HEK293 (cell line): ENCODE measurements at regions not wholly inside any gene's neighbourhood (a gene's known extent, or its start where the extent isn't known, plus 50 kb on each side); places are given as distances from the start of the nearest gene placed in this dataset.

ENCODE experiments used
- EGR2 ChIP-seq: fragments of 450-650 bp; formaldehyde crosslinking; IDR thresholded peaks from 2 replicates; pipeline ENCODE4 v1.5.1; 2016; ENCODE audit warnings: low read depth, missing biosample characterization, missing genetic modification characterization
- FEZF1 ChIP-seq: fragments of 450-650 bp; formaldehyde crosslinking; IDR thresholded peaks from 2 replicates; pipeline ENCODE4 v1.5.1; 2016; ENCODE audit warnings: missing biosample characterization, missing genetic modification characterization
- GLIS1 ChIP-seq: fragments of 450-650 bp; formaldehyde crosslinking; IDR thresholded peaks from 2 replicates; pipeline ENCODE4 v1.5.1; 2016; ENCODE audit warnings: missing biosample characterization, missing genetic modification characterization
- KLF10 ChIP-seq: fragments of 450-650 bp; IDR thresholded peaks from 2 replicates; pipeline ENCODE4 v1.5.1; 2018; ENCODE audit warnings: missing biosample characterization, mild to moderate bottlenecking, missing genetic modification characterization
- KLF16 ChIP-seq: fragments of 450-650 bp; formaldehyde crosslinking; IDR thresholded peaks from 2 replicates; pipeline ENCODE4 v1.5.1; 2017; ENCODE audit warnings: missing biosample characterization, missing genetic modification characterization
- KLF7 ChIP-seq: fragments of 450-650 bp; formaldehyde crosslinking; IDR thresholded peaks from 2 replicates; pipeline ENCODE4 v1.5.1; 2016; ENCODE audit warnings: missing biosample characterization, missing genetic modification characterization, borderline replicate concordance
- MEIS1 ChIP-seq: sonication (generic); formaldehyde crosslinking; IDR thresholded peaks from 2 replicates; pipeline ENCODE4 v1.8.1; 2022; ENCODE audit warnings: missing genetic modification reagents, mild to moderate bottlenecking, borderline replicate concordance
- SP2 ChIP-seq: fragments of 450-650 bp; formaldehyde crosslinking; IDR thresholded peaks from 2 replicates; pipeline ENCODE4 v1.5.1; 2016; ENCODE audit warnings: missing biosample characterization, missing genetic modification characterization
- SP3 ChIP-seq: fragments of 450-650 bp; formaldehyde crosslinking; IDR thresholded peaks from 2 replicates; pipeline ENCODE4 v1.5.1; 2016; ENCODE audit warnings: missing biosample characterization, missing genetic modification characterization
- SP7 ChIP-seq: fragments of 450-650 bp; formaldehyde crosslinking; IDR thresholded peaks from 2 replicates; pipeline ENCODE4 v1.5.1; 2016; ENCODE audit warnings: missing biosample characterization, missing genetic modification characterization
- YY1 ChIP-seq: fragments of 450-650 bp; formaldehyde crosslinking; IDR thresholded peaks from 2 replicates; pipeline ENCODE4 v1.5.1; 2018; ENCODE audit warnings: missing biosample characterization, missing genetic modification characterization
- ZBTB8A ChIP-seq: fragments of 450-650 bp; formaldehyde crosslinking; IDR thresholded peaks from 2 replicates; pipeline ENCODE4 v1.5.1; 2016; ENCODE audit warnings: missing biosample characterization, missing genetic modification characterization
- ZEB2 ChIP-seq: fragments of 450-650 bp; formaldehyde crosslinking; IDR thresholded peaks from 2 replicates; pipeline ENCODE4 v1.5.1; 2016; ENCODE audit warnings: missing biosample characterization, missing genetic modification characterization
- ZIC2 ChIP-seq: fragments of 450-650 bp; formaldehyde crosslinking; IDR thresholded peaks from 2 replicates; pipeline ENCODE4 v1.5.1; 2016; ENCODE audit warnings: missing biosample characterization, missing genetic modification characterization
- ZNF266 ChIP-seq: fragments of 450-650 bp; formaldehyde crosslinking; IDR thresholded peaks from 2 replicates; pipeline ENCODE4 v1.5.1; 2016; ENCODE audit warnings: missing biosample characterization, missing genetic modification characterization, low read depth
- ZNF335 ChIP-seq: fragments of 450-650 bp; formaldehyde crosslinking; conservative IDR thresholded peaks from 2 replicates; pipeline ENCODE4 v1.5.1; 2016; ENCODE audit warnings: missing biosample characterization, missing genetic modification characterization
- ZNF341 ChIP-seq: fragments of 450-650 bp; formaldehyde crosslinking; IDR thresholded peaks from 2 replicates; pipeline ENCODE4; 2016; ENCODE audit warnings: low read depth, missing biosample characterization, missing genetic modification characterization
- ZNF394 ChIP-seq: fragments of 450-650 bp; formaldehyde crosslinking; IDR thresholded peaks from 2 replicates; pipeline ENCODE4 v1.5.1; 2016; ENCODE audit warnings: missing biosample characterization, missing genetic modification characterization, mild to moderate bottlenecking, moderate library complexity, borderline replicate concordance
- ZNF571 ChIP-seq: fragments of 450-650 bp; formaldehyde crosslinking; IDR thresholded peaks from 2 replicates; pipeline ENCODE4 v1.5.0; 2017; ENCODE audit warnings: missing biosample characterization, missing genetic modification characterization
- ZNF600 ChIP-seq: fragments of 450-650 bp; formaldehyde crosslinking; IDR thresholded peaks from 2 replicates; pipeline ENCODE4 v1.5.1; 2016; ENCODE audit warnings: missing biosample characterization, missing genetic modification characterization
- ZNF623 ChIP-seq: fragments of 450-650 bp; formaldehyde crosslinking; IDR thresholded peaks from 2 replicates; pipeline ENCODE4 v1.5.1; 2016; ENCODE audit warnings: missing biosample characterization, missing genetic modification characterization
- ZNF658 ChIP-seq: fragments of 450-650 bp; formaldehyde crosslinking; IDR thresholded peaks from 2 replicates; pipeline ENCODE4; 2016; ENCODE audit warnings: missing biosample characterization, missing genetic modification characterization
- ZNF747 ChIP-seq: fragments of 450-650 bp; formaldehyde crosslinking; IDR thresholded peaks from 2 replicates; pipeline ENCODE4 v1.5.1; 2016; ENCODE audit warnings: missing biosample characterization, missing genetic modification characterization
- ZNF76 ChIP-seq: fragments of 450-650 bp; formaldehyde crosslinking; IDR thresholded peaks from 2 replicates; pipeline ENCODE4; 2016; ENCODE audit warnings: low read depth, missing biosample characterization, missing genetic modification characterization, borderline replicate concordance
- ZSCAN30 ChIP-seq: fragments of 450-650 bp; IDR thresholded peaks from 2 replicates; pipeline ENCODE4 v1.5.1; 2018; ENCODE audit warnings: missing biosample characterization, mild to moderate bottlenecking, missing genetic modification characterization, moderate library complexity
- TF ChIP-seq, protein P1 (sequence below): fragments of 450-650 bp; formaldehyde crosslinking; IDR thresholded peaks from 2 replicates; pipeline ENCODE4 v1.5.1; 2017; ENCODE audit warnings: missing biosample characterization, mild to moderate bottlenecking, missing genetic modification characterization, moderate library complexity
- TF ChIP-seq, protein P2 (sequence below): fragments of 450-650 bp; formaldehyde crosslinking; conservative IDR thresholded peaks from 2 replicates; pipeline ENCODE4 v1.5.1; 2016; ENCODE audit warnings: low read depth, missing biosample characterization, missing genetic modification characterization
- TF ChIP-seq, protein P3 (sequence below): fragments of 450-650 bp; IDR thresholded peaks from 2 replicates; pipeline ENCODE4 v1.5.1; 2018; ENCODE audit warnings: missing biosample characterization, mild to moderate bottlenecking, missing genetic modification characterization
- TF ChIP-seq, protein P4 (sequence below): fragments of 450-650 bp; formaldehyde crosslinking; IDR thresholded peaks from 2 replicates; pipeline ENCODE4 v1.5.1; 2016; ENCODE audit warnings: missing biosample characterization, missing genetic modification characterization, borderline replicate concordance

DNA sequence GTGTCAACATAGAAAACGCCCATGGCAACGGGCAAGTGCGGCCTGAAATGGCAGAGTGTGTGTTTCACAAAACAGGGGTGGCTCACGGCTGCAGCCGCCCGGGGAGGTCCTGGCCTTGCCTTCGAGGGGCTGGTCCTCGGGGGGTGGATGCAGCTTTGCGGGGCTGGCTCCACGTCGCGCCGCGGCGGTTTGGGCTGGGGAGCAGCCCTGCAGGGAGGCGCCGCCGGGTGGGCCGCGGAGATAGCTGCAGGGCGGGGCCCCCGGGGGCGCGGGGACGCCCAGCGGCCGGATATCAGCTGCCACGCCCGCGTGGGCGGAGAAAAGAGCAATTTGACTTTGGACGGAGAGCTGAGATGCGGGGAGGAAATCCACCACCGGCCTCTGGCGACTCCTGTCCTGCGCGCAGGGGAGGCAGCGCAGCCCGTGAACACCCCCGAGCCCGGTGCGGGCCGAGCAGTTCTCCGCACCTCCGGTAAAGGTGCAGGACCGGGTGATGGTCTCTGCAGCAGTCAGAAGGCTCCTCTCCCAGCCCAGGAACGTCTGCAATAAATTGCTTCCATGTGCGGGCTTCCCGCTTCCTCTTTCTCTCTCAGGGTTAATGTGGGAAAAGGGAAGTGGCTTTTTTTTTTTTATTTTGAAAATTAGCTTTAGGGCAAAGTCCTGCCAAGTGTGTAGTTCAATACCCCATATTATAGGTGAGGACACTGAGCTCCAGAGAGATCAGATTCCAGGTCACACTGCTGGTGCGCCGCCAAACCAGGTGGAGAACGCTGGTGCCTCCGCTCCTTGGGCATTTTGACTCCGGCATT lies 110.5 kb downstream of the ARF6 start (continued):
- TF ChIP-seq KLF16 (tag by site-specific recombination) (no peak), EGR2 (tag by site-specific recombination) (peak; percentile 54), ZEB2 (tag by site-specific recombination) (no peak), ZNF600 (tag by site-specific recombination) (peak; percentile 80; the same call in 1 of the 2 replicates), YY1 (tag by site-specific recombination) (no peak), ZNF658 (tag by site-specific recombination) (no peak), ZNF394 (tag by site-specific recombination) (no peak), ZNF747 (tag by site-specific recombination) (no peak), GLIS1 (tag by site-specific recombination) (peak; percentile 87), ZNF571 (tag by site-specific recombination) (no peak), ZNF623 (no peak), ZBTB8A (tag by site-specific recombination) (peak; percentile 63), ZSCAN30 (tag by site-specific recombination) (no peak), KLF10 (0 out of 2 replicates have a peak, but pooled peaks have one; percentile 24), ZNF341 (tag by site-specific recombination) (0 out of 2 replicates have a peak, but pooled peaks have one; percentile 28), ZNF76 (no peak), SP3 (tag by site-specific recombination) (peak; percentile 61), SP7 (tag by site-specific recombination) (0 out of 2 replicates have a peak, but pooled peaks have one; percentile 26), KLF7 (tag by site-specific recombination) (no peak; the same call in 1 of the 2 replicates), ZIC2 (peak; percentile 85), ZNF266 (tag by site-specific recombination) (no peak), FEZF1 (tag by site-specific recombination) (peak; percentile 71), MEIS1 (CRISPR knock-in tag) (no peak), ZNF335 (0 out of 2 replicates have a peak, but pooled peaks have one; percentile 38), SP2 (tag by site-specific recombination) (peak; percentile 33; the same call in 1 of the 2 replicates)
- TF ChIP-seq, protein P1, sequence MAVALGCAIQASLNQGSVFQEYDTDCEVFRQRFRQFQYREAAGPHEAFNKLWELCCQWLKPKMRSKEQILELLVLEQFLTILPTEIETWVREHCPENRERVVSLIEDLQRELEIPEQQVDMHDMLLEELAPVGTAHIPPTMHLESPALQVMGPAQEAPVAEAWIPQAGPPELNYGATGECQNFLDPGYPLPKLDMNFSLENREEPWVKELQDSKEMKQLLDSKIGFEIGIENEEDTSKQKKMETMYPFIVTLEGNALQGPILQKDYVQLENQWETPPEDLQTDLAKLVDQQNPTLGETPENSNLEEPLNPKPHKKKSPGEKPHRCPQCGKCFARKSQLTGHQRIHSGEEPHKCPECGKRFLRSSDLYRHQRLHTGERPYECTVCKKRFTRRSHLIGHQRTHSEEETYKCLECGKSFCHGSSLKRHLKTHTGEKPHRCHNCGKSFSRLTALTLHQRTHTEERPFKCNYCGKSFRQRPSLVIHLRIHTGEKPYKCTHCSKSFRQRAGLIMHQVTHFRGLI (tag by site-specific recombination): peak; percentile 47
- TF ChIP-seq, protein P2, sequence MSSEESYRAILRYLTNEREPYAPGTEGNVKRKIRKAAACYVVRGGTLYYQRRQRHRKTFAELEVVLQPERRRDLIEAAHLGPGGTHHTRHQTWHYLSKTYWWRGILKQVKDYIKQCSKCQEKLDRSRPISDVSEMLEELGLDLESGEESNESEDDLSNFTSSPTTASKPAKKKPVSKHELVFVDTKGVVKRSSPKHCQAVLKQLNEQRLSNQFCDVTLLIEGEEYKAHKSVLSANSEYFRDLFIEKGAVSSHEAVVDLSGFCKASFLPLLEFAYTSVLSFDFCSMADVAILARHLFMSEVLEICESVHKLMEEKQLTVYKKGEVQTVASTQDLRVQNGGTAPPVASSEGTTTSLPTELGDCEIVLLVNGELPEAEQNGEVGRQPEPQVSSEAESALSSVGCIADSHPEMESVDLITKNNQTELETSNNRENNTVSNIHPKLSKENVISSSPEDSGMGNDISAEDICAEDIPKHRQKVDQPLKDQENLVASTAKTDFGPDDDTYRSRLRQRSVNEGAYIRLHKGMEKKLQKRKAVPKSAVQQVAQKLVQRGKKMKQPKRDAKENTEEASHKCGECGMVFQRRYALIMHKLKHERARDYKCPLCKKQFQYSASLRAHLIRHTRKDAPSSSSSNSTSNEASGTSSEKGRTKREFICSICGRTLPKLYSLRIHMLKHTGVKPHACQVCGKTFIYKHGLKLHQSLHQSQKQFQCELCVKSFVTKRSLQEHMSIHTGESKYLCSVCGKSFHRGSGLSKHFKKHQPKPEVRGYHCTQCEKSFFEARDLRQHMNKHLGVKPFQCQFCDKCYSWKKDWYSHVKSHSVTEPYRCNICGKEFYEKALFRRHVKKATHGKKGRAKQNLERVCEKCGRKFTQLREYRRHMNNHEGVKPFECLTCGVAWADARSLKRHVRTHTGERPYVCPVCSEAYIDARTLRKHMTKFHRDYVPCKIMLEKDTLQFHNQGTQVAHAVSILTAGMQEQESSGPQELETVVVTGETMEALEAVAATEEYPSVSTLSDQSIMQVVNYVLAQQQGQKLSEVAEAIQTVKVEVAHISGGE (tag by site-specific recombination): 0 out of 2 replicates have a peak, but pooled peaks have one; percentile 22
- TF ChIP-seq, protein P3, sequence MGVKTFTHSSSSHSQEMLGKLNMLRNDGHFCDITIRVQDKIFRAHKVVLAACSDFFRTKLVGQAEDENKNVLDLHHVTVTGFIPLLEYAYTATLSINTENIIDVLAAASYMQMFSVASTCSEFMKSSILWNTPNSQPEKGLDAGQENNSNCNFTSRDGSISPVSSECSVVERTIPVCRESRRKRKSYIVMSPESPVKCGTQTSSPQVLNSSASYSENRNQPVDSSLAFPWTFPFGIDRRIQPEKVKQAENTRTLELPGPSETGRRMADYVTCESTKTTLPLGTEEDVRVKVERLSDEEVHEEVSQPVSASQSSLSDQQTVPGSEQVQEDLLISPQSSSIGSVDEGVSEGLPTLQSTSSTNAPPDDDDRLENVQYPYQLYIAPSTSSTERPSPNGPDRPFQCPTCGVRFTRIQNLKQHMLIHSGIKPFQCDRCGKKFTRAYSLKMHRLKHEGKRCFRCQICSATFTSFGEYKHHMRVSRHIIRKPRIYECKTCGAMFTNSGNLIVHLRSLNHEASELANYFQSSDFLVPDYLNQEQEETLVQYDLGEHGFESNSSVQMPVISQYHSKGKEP: 0 out of 2 replicates have a peak, but pooled peaks have one; percentile 31
- TF ChIP-seq, protein P4, sequence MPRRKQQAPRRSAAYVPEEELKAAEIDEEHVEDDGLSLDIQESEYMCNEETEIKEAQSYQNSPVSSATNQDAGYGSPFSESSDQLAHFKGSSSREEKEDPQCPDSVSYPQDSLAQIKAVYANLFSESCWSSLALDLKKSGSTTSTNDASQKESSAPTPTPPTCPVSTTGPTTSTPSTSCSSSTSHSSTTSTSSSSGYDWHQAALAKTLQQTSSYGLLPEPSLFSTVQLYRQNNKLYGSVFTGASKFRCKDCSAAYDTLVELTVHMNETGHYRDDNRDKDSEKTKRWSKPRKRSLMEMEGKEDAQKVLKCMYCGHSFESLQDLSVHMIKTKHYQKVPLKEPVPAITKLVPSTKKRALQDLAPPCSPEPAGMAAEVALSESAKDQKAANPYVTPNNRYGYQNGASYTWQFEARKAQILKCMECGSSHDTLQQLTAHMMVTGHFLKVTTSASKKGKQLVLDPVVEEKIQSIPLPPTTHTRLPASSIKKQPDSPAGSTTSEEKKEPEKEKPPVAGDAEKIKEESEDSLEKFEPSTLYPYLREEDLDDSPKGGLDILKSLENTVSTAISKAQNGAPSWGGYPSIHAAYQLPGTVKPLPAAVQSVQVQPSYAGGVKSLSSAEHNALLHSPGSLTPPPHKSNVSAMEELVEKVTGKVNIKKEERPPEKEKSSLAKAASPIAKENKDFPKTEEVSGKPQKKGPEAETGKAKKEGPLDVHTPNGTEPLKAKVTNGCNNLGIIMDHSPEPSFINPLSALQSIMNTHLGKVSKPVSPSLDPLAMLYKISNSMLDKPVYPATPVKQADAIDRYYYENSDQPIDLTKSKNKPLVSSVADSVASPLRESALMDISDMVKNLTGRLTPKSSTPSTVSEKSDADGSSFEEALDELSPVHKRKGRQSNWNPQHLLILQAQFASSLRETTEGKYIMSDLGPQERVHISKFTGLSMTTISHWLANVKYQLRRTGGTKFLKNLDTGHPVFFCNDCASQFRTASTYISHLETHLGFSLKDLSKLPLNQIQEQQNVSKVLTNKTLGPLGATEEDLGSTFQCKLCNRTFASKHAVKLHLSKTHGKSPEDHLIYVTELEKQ (tag by site-specific recombination): no peak
